ENCODE measurements at regions not wholly inside any gene's neighbourhood (a gene's known extent, or its start where the extent isn't known, plus 50 kb on each side); places are given as distances from the start of the nearest gene placed in this dataset.
"Not testable (repeated sequence)": the region's sequence is repeated elsewhere in the genome, so short reads cannot be mapped to it uniquely, and the experiment has no call there.

DNA sequence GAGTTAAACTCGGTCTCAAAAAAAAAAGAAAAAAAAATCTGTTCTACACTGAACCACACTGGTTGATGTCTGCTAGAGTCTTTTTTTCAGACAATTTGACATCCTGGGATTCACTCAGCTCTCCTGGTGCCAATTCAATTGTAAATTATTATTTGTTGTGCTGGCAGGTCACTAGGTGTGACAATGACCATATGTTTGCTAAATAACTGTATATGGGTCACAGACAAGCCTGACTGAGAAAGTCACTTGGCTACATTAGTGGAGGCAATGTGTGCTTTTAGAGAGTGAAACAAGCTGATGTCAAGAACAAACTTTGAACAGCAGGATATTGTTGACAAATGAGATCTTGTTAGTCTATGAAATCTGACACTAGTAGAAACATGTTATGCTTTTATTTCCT, 1379.1 kb downstream of the ZPLD1 start:
- no peak for FAIRE-seq
- no peak for DNase-seq (ENCODE audit: low spot score in 2 of 2)

DNA sequence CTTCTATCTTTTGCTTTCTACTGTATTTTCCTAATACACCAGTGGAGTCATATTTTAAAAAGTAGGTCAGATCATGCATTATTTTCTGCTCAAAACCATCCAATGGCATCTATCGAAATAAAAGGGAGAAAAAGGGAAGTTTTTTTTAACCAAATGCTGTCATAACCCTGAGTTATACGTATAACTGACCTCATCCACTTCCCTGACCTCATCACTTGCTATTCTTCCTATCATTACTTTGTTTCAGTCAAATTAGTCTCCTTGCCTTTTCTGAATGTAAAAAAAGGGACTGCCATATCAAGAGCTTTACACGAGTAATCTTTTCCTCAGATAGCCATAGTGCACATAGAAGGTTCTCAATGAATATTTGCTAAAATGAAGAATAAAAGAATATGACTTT, 1383.6 kb downstream of the ZPLD1 start:
- DNase-seq (ENCODE audit: low spot score in 2 of 2) (no peak), FAIRE-seq (no peak)

DNA sequence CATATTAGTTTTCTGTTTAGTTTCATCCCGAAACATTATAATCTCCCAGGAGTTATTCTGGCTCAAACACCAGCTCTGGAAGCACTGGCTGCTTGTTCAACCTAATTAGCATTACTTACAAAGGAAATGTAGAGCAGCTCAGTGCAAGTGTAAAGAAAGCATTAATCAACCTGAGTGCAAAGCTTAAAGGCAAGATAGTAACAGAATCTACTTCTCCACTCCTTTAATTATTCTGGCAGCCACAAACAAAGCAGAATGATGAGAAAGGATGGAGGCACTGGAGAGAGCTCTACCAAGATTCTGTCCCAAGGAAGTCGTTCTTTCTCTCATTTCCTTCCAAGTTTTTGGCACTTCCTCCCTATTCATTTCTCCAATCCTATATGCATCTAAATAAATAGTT, 1384.0 kb downstream of the ZPLD1 start:
- no peak for FAIRE-seq

DNA sequence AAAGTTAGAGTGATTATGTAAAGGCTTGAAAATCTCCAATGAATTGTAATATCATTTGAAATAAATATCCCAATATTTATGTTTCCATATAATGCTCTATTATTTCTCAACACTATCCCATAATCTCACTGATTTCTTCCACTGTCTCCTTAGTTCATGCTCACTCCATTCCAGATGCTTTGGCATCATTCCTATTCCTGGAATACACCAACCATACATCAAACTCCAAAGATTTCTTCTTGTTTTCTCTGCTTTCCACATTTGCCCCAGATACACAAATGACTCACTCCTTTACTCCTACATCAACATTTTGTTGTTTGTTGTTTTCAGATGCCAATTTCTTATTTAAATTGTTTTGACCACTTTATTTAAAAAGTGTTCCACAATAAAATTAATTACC, 1390.8 kb downstream of the ZPLD1 start:
- FAIRE-seq (no peak), DNase-seq (ENCODE audit: low spot score in 2 of 2) (no peak)

More for the DNA sequence above, 1384.0 kb downstream of the ZPLD1 start:
- DNase-seq (ENCODE audit: low spot score in 2 of 2): no peak

DNA sequence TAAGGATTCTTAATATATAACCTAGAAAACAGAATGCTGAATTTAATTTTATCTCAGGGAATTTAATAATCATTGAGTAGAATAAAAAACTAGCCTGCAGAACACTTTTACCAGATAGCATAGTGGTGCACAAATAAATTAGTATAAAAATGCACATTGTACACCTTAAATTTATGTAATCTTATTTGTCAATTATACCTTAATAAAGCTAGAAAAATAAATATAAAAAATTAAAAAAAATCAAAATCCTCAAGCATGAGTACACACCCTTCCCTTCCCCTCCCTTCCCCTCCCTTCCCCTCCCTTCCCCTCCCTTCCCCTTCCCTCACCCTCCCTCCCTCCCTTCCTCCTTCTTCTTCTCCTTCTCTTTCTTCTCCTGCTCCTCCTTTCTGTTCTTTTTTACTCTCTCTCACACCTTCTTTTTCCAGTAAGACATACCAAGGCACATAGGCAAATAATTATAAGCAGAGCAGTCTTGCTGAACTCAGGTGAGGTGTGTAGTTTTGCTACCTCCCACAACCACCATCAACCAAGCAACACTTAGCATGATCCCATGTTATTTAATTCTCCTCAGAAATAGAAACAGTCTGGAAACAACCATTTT, 1395.0 kb downstream of the ZPLD1 start:
- FAIRE-seq (no peak), DNase-seq (ENCODE audit: low spot score in 2 of 2) (no peak)

DNA sequence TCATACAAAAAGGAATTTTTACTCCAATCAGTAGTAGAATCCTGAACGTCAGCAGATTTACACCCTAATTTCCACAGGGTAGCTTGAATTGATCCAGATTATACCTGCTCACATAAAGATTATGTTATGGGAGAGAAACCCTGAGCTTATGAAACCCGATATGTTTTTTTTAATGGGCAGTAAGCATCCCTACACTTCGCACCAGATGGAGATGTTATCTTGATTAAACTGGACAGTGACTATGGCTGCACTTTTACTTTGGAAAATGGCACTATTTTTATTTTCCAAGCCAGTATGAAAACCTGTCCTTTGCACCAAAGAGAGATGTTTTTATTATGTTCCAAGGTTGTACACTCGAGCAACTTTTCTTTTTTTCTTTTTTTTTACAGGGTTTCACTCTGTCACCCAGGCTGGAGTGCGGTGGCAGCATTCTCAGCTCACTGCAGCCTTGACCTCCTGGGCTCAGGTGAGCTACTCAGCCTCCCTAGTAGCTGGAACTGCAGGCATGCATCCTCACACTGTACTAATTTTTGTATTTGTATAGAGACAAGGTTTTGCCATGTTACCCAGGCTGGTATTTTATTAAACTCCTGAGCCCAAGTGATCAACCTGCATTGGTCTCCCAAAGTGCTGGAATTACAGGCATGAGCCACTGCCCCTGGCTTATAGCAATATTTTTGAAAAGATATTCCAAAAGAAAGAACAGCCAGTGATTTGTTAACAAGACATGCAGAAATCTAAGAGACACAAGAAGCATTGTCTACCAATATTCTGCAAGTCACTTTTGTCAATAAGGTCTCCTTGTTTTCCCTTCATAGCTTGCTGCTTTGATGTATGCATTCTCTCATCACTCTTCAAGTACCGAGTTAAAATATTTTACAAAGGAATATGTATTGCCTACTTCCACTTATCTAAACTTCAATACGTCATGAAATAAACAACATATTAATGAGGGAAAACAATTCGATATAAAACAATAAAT, 1412.6 kb downstream of the ZPLD1 start:
- FAIRE-seq: no peak
- DNase-seq (ENCODE audit: low spot score in 2 of 2): no peak

DNA sequence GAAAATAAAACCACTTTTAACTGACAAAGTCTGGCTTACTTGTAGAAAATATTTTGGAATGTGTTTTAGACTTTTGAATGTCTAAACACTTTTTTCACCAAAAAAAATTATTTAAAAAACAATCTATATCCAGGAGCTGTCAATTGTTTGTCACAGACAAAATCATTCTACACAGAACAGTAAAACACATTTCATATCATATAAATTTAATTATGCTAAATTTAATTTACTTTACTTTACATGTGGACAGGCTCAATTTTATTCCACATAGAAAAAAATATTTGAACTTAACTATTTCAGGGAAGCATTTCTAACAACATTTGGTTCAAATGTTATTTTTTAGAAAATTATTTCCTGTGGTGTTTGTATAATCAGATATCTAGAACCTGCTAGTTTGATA, 1417.0 kb downstream of the ZPLD1 start:
- FAIRE-seq (peak; percentile 6), DNase-seq (ENCODE audit: low spot score in 2 of 2) (no peak)

DNA sequence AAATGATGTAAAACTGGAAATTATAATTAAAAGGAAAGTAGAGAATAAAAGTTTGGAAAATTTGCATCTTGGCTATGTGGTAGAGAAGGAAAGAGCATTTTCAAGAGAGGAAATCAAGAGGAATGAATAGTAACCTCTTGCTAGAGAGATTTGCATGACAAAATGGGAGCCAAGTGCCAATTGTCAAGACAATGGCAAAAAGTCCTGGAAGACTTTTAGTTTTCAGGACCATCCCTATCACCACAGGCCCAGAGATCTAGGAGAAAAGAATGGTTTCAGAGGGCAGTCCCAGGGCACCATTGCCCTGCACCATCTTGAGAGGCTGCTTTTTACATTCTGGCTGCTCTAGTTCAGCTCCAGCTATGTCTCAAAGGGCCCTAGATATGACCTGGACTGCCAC, 1427.6 kb downstream of the ZPLD1 start:
- FAIRE-seq (no peak), DNase-seq (ENCODE audit: low spot score in 2 of 2) (no peak)

DNA sequence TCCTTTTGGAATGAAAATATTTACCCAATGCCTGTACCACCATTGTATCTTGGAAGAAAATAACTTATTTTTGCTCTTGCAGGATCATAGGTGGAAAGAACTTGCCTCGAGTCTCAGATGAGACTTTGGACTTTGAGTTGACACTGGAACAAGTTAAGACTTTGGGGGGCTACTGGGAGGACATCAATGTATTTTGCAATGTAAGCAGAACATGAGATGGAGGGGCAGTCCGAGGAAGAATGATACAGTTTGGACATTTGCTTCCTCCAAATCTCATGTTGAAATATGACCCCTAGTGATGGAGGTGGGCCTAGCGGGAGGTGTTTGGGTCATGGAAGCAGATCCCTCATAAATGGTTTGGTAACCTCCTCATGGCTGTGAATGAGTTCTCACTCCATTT, 1428.6 kb downstream of the ZPLD1 start:
- no peak for FAIRE-seq

DNA sequence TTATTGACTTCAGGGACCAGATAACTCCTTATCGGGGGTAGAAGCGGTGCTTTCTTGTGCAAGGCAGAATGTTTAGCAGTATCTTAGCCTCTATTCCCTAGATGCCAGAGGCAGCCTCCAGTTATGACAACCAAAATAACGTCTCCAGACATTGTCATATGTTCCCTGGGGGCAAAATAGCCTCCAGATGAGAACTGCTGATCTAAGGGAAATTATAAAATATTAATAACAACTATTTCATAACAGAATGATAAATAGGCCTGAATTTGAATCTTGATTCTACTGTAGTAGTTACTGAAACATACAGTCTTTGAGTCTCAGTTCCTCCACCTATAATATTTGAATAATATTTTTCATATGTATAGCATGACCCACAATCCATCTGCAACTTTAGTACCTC, 1431.3 kb downstream of the ZPLD1 start:
- FAIRE-seq: no peak
- DNase-seq (ENCODE audit: low spot score in 2 of 2): no peak

More for the DNA sequence above, 1428.6 kb downstream of the ZPLD1 start:
- DNase-seq (ENCODE audit: low spot score in 2 of 2): no peak

DNA sequence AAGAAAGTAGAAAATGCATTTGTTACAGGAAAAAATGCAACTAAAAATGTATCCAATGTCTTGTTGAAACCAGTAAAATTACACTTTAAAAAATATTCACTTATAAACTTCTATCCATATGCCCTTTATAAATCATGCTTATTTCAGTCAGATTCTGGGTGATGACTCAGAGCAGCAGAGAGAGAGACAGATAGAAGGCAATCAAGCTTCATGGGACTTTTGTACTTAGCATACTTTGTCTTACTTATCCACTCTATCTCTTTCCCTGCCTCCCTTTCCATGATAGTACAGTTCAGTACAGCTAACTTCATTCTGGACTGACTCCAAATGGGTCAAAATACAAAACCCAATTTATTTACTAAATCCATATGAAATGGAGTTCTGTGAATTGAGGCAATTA, 1438.2 kb downstream of the ZPLD1 start:
- DNase-seq (ENCODE audit: low spot score in 2 of 2): no peak
- no peak for FAIRE-seq

DNA sequence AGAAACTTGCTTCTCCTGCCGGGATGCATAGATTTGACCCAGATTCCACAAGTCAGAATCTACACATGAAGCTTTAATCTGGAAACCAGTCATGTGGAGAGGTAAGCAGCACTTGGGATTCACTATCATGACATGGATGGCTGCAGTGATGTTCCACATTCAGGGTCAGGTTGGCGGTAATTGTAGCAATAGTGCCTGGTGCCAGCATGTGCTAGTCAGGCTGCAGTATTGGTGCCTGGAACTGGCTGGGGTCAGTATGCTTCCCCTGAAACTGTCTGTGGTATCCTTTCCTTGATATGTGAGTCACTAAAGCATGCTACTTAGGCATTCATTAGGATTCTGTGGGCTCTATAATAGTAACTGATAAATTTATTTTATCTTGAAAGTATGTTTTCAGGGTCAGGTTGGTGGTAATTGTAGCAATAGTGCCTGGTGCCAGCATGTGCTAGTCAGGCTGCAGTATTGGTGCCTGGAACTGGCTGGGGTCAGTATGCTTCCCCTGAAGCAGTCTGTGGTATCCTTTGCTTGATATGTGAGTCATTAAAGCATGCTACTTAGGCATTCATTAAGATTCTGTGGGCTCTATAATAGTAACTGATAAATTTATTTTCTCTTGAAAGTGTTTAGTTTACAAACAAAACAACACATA, 1439.2 kb downstream of the ZPLD1 start:
- FAIRE-seq: no peak
- no peak for DNase-seq (ENCODE audit: low spot score in 2 of 2)

DNA sequence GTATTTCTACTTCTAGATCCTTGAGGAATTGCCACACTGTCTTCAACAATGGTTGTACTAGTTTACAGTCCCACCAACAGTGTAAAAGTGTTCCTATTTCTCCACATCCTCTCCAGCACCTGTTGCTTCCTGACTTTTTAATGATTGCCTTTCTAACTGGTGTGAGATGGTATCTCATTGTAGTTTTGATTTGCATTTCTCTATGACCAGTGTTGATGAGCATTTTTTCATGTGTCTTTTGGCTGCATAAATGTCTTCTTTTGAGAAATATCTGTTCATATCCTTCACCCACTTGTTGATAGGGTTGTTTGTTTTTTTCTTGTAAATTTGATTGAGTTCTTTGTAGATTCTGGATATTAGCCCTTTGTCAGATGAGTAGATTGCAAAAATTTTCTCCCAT, 1447.0 kb downstream of the ZPLD1 start:
- FAIRE-seq; DNase-seq (ENCODE audit: low spot score in 2 of 2): not testable (repeated sequence)

DNA sequence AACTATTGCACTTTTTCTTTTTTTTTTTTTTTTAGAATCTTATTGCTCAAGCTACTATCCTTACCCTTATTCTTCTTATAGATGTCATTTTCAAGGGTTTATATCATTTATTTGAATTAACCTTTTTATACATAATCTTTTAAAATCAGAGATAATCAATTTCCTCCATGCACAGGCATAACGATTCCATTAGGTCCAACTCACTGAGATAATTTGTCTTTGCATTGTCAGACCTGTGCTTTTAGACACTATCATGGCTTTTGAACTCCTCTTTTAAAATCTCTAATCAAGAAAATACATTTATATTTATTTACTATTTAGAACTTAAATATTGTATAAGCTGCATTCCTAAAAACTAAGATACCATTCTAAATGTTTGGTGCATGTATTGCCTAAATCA, 1454.9 kb downstream of the ZPLD1 start:
- no peak for DNase-seq (ENCODE audit: low spot score in 2 of 2)
- FAIRE-seq: no peak

DNA sequence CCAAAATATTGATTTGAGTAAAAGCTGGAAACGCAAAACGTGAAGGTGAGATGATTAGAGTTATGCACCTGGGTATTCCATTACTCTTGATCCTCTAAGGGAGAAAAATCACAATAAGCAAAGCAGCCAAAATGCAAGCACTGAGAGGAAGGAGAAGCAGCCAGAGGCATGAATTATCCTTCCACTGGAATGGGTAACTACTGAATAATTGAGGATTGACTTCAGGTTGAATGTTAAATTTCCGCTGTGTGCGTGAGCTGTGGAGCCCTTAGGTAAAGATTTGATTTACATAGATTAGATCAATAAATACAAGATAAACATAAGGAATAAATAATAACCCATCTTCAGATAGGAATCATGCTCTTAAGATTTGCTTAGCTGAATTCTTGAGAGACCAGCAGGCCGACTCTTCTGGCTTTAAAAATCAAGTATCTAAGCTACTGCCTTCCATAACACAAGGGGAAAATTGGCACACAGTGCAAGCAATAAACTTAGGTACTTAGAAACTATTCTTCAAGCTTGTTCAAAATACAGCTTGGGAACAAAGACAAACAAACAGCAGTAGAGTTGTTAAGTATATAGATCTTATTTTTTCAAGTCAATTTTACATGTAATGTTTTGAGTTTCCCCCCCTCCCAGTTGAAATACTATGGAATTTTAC, 1459.5 kb downstream of the ZPLD1 start:
- FAIRE-seq (no peak), DNase-seq (ENCODE audit: low spot score in 2 of 2) (no peak)

DNA sequence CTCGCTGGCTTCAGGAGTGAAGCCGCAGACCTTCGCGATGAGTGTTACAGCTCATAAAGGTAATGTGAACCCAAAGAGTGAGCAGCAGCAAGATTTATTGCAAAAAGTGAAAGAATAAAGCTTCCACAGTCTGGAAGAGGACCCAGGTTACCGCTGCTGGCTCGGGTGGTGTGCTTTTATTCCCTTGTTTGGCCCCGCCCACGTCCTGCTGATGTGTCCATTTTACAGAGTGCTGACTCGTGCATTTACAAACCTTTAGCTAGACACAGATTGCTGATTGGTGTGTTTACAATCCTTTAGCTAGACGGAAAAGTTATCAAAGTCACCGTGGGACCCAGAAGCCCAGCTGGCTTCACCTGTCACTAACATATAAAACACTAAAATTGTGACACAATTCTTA, 1464.5 kb downstream of the ZPLD1 start:
- DNase-seq (ENCODE audit: low spot score in 2 of 2): no peak
- FAIRE-seq: no peak

DNA sequence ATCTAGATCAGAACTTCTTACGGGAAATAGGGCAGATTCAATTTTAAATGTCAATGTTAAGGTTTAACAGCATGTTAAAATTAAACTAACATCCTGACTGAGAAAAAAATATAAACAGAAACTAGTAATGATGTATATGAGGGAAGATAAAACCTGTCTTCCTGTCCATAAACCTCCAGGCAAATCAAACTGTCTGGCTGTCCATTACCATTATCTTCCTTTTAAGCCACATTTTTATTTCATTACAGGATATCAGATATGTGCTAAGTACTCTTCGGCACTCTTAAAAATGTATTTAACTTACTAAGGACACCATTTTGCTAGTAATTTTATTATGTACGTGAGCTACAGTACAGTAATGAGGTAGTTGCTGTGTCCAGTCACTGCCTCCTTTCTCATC, 1461.7 kb upstream of the ALCAM start:
- FAIRE-seq (no peak), DNase-seq (ENCODE audit: low spot score in 2 of 2) (no peak)

DNA sequence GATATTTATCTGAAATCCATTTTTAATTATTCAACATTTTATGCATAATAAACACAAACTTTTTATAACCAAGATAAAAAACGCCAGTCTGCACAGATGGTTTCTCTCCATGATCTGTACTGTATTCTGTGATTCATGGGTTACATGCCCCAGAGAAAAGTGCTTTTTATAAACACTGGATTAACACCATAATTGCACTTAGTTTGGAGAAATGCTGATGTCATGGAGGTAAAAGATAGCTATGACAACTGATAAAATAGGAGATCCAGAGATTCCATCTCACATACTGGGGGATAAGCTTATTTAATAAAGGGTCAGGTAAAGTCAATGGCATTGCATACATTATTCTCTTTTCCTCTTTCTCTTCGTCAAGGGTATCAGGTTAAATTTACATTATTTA, 1460.4 kb upstream of the ALCAM start:
- DNase-seq (ENCODE audit: low spot score in 2 of 2) (no peak), FAIRE-seq (no peak)

DNA sequence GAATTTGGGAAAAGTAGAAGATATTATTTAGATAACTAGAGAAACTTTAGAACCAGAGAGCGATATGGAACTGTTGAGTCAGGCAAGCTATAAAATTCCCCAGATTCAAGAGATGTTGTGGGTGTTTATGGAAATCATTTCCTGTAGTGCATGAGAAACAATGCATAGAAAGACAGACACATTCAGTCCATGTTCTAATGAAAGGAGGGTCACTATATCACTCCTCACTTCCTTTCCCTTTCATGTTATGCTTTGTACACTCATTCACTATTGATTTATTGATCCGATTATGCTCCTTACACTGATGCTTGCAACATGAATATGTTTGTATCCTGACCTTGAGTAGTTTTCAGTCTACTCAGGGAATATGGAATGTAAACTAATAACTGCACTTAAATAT, 1459.9 kb upstream of the ALCAM start:
- FAIRE-seq: no peak

DNA sequence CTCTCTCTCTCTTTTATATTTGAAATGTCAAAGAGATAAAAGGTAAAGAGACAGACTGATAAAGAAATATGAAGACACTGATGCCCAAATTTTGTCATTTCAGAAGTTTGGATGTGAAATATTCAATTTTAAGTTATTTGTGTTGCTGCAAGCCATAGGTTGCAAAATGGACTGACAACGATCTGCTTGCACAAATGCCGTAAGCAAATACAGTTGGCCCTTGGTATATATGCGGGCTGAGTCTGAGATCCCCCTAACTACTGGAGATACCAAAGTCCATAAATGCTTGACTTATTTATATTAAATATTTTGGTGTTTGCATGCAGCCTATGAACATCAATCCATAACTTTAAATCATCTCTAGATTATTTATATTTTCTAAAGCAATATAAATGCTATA, 1459.1 kb upstream of the ALCAM start:
- FAIRE-seq: no peak

More for the DNA sequence above, 1459.9 kb upstream of the ALCAM start:
- no peak for DNase-seq (ENCODE audit: low spot score in 2 of 2)

DNA sequence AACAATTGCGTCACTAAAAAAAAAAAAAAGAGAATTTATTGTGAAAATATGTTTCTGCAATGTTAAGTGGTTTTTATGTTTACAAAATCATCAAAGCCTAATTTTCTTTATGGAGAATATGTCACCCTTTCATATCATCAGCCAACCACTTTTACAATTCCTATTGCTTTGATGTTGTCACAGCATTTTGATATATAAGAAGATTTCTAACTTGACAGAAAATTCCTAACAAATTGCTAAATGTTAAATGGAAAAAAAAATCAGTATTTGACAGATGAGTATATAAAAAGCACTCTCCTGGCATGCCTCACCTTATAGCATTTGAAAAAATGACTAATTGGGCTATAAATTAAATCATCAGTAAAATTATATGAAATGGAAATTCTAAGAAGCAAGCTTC, 1457.3 kb upstream of the ALCAM start:
- DNase-seq (ENCODE audit: low spot score in 2 of 2): no peak
- no peak for FAIRE-seq

More for the DNA sequence above, 1459.1 kb upstream of the ALCAM start:
- DNase-seq (ENCODE audit: low spot score in 2 of 2): no peak
